Hematopoietic multipotent progenitor cell treated with erythropoietin and hydrocortisone succinate and interleukin-3 and kit ligand, for 17 days (in vitro differentiated cells): ENCODE measurements at regions not wholly inside any gene's neighbourhood (a gene's known extent, or its start where the extent isn't known, plus 50 kb on each side); places are given as distances from the start of the nearest gene placed in this dataset.
"Not testable (repeated sequence)": the region's sequence is repeated elsewhere in the genome, so short reads cannot be mapped to it uniquely, and the experiment has no call there.

Experiments used
- DNase-seq: peaks from one replicate; pipeline ENCODE4 v3.0.0-alpha.2; 2015; ENCODE audit warnings: low spot score

- DNase-seq: no peak
Measured at GRCh38 chr21:27814226-27814625, 847.3 kb upstream of the ADAMTS5 start.

- no peak for DNase-seq
Measured at GRCh38 chr21:27813750-27814149, 846.9 kb upstream of the ADAMTS5 start.

- DNase-seq: no peak
Measured at GRCh38 chr21:27813344-27813743, 846.5 kb upstream of the ADAMTS5 start.

- no peak for DNase-seq
Measured at GRCh38 chr21:27812279-27812678, 845.4 kb upstream of the ADAMTS5 start.

GRCh38 chr21:27808923-27809322, 842.0 kb upstream of the ADAMTS5 start:
- DNase-seq: no peak

GRCh38 chr21:27807596-27807995, 840.7 kb upstream of the ADAMTS5 start:
- no peak for DNase-seq

DNA sequence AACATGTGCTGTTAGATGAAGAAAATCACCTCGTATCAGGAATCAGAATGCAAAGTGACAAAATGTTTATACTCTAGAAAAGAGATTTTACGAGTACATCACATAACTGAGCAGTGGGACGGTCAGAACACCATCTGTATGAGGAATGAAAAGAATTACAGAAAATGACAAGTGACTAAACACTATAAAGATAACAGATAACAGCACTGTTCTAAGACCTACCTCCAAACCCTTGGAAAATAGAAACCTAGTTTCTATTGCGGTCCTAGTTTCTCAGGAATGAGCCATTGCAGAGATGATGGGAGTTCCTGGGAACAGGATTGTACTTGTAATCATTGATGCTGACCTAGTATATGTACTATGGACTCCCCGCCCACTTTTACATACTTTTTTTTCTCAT, 839.4 kb upstream of the ADAMTS5 start:
- DNase-seq: no peak

GRCh38 chr21:27805696-27806095, 838.8 kb upstream of the ADAMTS5 start:
- no peak for DNase-seq

- DNase-seq: no peak
Measured at GRCh38 chr21:27804515-27804914, 837.6 kb upstream of the ADAMTS5 start.

DNA sequence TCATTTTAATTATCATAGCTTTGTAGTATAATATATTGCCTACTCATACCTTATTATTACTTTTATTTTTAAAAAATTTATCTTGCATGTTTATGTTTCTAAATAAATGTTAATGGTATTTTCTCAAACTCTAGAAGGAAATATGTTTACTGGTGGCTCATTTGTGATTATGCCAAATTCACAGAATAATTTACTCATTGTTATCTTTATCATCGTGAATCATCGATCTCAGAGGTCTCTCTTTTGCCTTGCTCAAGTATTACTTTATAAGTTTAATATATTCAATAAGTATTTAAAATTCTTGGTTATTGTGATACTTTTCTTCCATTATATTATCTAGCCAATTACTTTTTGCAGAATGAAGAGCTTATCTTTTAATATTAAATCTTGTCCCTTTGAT, 836.7 kb upstream of the ADAMTS5 start:
- no peak for DNase-seq

GRCh38 chr21:27802816-27803475, 836.1 kb upstream of the ADAMTS5 start:
- DNase-seq: no peak

DNA sequence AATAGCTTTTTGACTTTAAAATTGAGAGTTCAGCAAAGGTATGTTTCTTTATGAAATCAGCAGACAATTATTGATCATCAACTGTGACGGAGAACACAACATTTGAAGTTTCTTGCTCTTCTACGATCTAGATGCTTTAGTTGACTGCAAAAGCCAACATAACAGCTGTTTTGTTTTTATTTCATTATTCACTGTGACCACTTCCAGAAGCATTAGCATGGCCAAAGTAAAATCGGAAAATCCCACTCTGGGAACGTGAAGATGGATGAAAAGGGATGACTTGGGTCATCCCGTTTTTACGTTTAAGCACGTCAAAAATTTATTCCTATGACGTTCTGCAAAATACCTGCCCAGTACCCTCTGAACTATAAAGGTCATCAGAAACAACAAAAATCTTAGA, 833.0 kb upstream of the ADAMTS5 start:
- DNase-seq: no peak

GRCh38 chr21:27796106-27796505, 829.2 kb upstream of the ADAMTS5 start:
- DNase-seq: no peak

DNA sequence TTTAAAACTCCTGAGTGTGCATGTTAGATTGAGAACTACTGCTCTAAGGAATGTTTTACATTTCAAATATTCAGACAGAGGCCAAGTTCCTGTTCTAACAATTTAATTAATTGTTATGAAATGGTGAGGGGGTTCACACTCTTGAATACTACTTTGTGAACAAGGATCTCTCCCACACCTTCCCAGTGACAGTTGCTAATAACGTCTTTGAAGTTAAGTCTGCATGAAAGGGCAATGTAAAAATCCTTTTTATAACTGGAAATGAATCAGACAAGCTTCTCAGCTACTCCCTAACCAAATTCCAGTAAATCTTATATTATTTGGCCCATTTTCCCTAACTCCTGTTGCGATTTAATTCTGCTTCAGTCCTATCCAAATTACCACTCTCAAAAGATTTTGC, 828.5 kb upstream of the ADAMTS5 start:
- DNase-seq: no peak

DNA sequence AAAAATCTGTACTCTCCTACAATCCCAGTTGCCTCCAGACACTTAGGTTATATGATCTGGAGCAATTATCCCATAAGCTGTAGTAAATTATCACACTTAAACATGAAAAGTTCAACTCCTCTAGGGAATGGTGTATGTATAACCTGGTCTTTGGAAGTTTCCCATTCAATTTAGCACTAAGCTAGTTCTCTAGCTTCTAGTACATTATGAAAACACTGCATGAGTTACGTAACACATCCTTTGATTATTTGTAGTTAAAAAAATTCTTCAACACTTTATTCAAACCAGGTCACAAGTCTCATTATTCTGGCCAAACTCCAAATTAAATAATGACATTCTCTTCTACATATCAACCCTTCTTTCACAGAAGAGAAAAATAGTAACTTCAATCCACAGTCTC, 827.0 kb upstream of the ADAMTS5 start:
- DNase-seq: no peak

GRCh38 chr21:27787046-27787445, 820.2 kb upstream of the ADAMTS5 start:
- DNase-seq: no peak

DNA sequence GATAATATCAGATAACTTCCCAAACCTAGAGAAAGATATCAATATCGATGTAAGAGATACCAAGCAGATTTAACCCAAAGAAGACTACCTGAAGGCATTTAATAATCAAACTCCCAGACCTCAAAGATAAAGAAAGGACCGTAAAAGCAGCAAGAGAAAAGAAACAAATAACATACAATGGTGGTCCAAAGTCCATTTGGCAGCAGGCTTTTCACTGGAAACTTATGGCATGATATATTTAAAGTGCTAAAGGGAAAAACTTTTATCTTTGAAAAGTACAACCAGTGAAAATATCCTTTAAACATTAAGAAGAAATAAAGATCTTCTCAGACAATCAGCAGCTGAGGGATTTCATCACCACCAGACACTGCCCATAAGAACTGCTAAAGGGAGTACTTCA, 812.7 kb upstream of the ADAMTS5 start:
- DNase-seq: no peak

DNA sequence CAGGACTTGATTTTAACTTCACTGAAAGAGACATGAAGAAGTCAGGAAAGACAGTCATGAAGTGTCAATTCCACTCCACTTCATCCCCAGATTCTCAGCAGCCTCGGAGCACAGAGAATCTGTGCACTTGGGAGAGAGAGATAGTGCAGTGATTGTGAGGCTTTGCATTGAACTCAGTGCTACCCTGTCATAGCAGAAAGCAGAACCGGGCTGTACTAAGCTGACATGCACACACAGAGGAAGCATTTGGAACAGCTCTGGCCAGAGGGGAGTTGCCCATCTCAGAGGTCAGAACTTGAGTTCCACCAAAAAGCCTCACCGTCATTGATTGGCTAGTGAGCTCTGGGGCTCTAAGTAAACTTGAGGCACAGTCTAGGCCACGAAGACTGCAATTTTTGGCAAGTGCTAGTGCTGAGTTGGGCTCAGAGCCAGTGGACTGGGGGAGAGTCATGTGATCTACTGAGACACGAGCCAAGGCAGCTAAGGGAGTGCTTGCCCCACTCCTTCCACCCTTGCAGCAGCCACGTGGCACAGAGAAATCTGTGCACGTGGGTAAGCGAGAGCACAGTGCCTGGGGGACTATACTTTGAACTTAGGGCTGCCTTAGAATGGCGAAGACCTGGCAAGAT, 810.2 kb upstream of the ADAMTS5 start:
- DNase-seq: no peak

DNA sequence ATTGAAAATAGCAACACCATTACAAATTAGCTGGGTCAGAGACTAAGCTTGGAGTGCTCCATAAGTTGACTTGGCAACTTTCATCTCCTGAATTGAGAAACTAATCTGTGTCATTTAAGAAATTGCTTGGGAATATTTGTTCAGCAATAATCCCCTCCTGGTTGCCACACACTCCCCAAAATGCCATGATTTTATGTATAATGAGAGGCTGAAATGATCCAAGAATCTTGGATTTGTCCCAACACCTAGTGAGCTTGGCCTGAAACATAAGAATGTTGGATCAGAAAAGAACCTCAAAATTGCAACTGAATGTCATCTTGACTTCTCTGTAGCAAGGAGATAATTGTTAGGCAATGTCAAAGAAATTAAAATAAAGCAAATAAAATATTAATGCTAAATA, 805.9 kb upstream of the ADAMTS5 start:
- no peak for DNase-seq

- no peak for DNase-seq
Measured at GRCh38 chr21:27771938-27772483, 805.1 kb upstream of the ADAMTS5 start.

- DNase-seq: no peak
Measured at GRCh38 chr21:27769763-27770162, 802.9 kb upstream of the ADAMTS5 start.

GRCh38 chr21:27768046-27768637, 801.3 kb upstream of the ADAMTS5 start:
- DNase-seq: not testable (repeated sequence)

DNA sequence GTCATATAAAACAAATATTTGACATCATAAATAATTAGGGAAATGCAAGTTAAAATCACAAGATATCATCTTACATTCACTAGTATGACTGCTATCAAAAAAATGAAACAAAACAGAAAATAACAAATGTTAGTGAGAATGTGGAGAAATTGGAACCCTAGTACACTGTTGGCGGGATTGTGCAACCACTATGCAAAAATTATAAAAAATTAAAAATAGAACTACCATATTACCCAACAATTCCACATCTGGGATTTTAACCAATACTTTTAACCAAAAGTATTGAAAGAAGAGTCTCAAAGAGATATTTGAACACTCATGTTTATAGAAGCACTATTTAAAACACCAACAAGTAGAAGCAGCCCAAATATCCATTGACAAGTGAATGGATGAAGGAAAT, 797.2 kb upstream of the ADAMTS5 start:
- DNase-seq: no peak
